WTC11 (cell line): ENCODE measurements at regions not wholly inside any gene's neighbourhood (a gene's known extent, or its start where the extent isn't known, plus 50 kb on each side); places are given as distances from the start of the nearest gene placed in this dataset.

Experiments
- ATAC-seq: fragments of 200-7000 bp; cut with Tn5 transposase; 2 replicates; pipeline ENCODE4 v1.10.0; 2021; ENCODE audit warnings: mild to moderate bottlenecking, moderate library complexity
- CTCF ChIA-PET: fragments of 300-600 bp; sonication (Branson Sonifier 250); formaldehyde crosslinking; loops from one replicate; lab custom pipeline; 2021; ENCODE audit warnings: antibody characterized with exemption; lab: Charles Lee
- POLR2A ChIA-PET: fragments of 350-600 bp; sonication (Branson Sonifier 250); formaldehyde crosslinking; loops from one replicate; lab custom pipeline; 2021; ENCODE audit warnings: antibody characterized with exemption; lab: Charles Lee
- DNase-seq: peaks from one replicate; pipeline ENCODE4 v3.0.0; 2021; ENCODE audit warnings: low spot score
- H3K27ac Mint-ChIP-seq: 2 replicates; pipeline ENCODE4 v1.8.0; 2021; ENCODE audit warnings: mixed read lengths
- H3K27me3 Mint-ChIP-seq: 2 replicates; pipeline ENCODE4 v1.8.0; 2021; ENCODE audit warnings: low read depth, mild to moderate bottlenecking, moderate library complexity, mixed read lengths
- H3K36me3 Mint-ChIP-seq: 2 replicates; pipeline ENCODE4 v1.8.0; 2021; ENCODE audit warnings: mixed read lengths
- H3K4me1 Mint-ChIP-seq: 2 replicates; pipeline ENCODE4 v1.8.0; 2022; ENCODE audit warnings: mixed read lengths
- H3K4me3 Mint-ChIP-seq: 2 replicates; pipeline ENCODE4 v1.8.0; 2021; ENCODE audit warnings: mild to moderate bottlenecking, moderate library complexity, mixed read lengths
- H3K9me3 Mint-ChIP-seq: 2 replicates; pipeline ENCODE4 v1.8.0; 2021; ENCODE audit warnings: mixed read lengths
- AFF4 ChIP-seq: sonication (generic); formaldehyde crosslinking; IDR thresholded peaks from 2 replicates; pipeline ENCODE4 v1.8.1; 2023; ENCODE audit warnings: mild to moderate bottlenecking, missing genetic modification reagents, borderline replicate concordance
- ARID4B ChIP-seq: sonication (generic); formaldehyde crosslinking; IDR thresholded peaks from 2 replicates; pipeline ENCODE4 v1.8.0; 2023; ENCODE audit warnings: missing genetic modification reagents, mild to moderate bottlenecking, borderline replicate concordance
- E2F5 ChIP-seq: sonication (generic); formaldehyde crosslinking; IDR thresholded peaks from 2 replicates; pipeline ENCODE4 v1.8.1; 2022; ENCODE audit warnings: mild to moderate bottlenecking, moderate library complexity, missing genetic modification reagents
- ERG ChIP-seq: fragments of 250-450 bp; sonication (Bioruptor Pico); IDR thresholded peaks from 2 replicates; pipeline ENCODE4 v1.8.0; 2021; ENCODE audit warnings: mild to moderate bottlenecking
- FOXP4 ChIP-seq: sonication (generic); formaldehyde crosslinking; IDR thresholded peaks from 2 replicates; pipeline ENCODE4 v1.8.0; 2022; ENCODE audit warnings: mild to moderate bottlenecking, missing genetic modification reagents
- GRHL2 ChIP-seq: fragments of 250-450 bp; sonication (Bioruptor Pico); IDR thresholded peaks from 2 replicates; pipeline ENCODE4 v1.8.0; 2022; ENCODE audit warnings: mild to moderate bottlenecking, moderate library complexity; ENCODE audit not compliant: insufficient replicate concordance, severe bottlenecking
- IRF1 ChIP-seq: sonication (generic); formaldehyde crosslinking; IDR thresholded peaks from 2 replicates; pipeline ENCODE4 v1.8.0; 2023; ENCODE audit warnings: missing genetic modification reagents
- JAZF1 ChIP-seq: fragments of 250-450 bp; sonication (Bioruptor Pico); IDR thresholded peaks from 2 replicates; pipeline ENCODE4 v1.9.0; 2021; ENCODE audit warnings: moderate library complexity, mild to moderate bottlenecking, inconsistent platforms
- KAT7 ChIP-seq: sonication (generic); formaldehyde crosslinking; IDR thresholded peaks from 2 replicates; pipeline ENCODE4 v1.8.1; 2023; ENCODE audit warnings: missing genetic modification reagents, mild to moderate bottlenecking, borderline replicate concordance
- NR1H2 ChIP-seq: sonication (generic); formaldehyde crosslinking; IDR thresholded peaks from 2 replicates; pipeline ENCODE4 v1.9.0; 2021; ENCODE audit warnings: mild to moderate bottlenecking, moderate library complexity, missing genetic modification reagents
- PREB ChIP-seq: sonication (generic); formaldehyde crosslinking; IDR thresholded peaks from 2 replicates; pipeline ENCODE4 v1.8.1; 2022; ENCODE audit warnings: mild to moderate bottlenecking, missing genetic modification reagents, moderate library complexity, borderline replicate concordance
- PRRX2 ChIP-seq: fragments of 250-450 bp; sonication (Bioruptor Pico); IDR thresholded peaks from 2 replicates; pipeline ENCODE4 v1.8.0; 2021; ENCODE audit warnings: mild to moderate bottlenecking
- TEAD4 ChIP-seq: sonication (generic); formaldehyde crosslinking; IDR thresholded peaks from 2 replicates; pipeline ENCODE4 v1.8.0; 2022; ENCODE audit warnings: mild to moderate bottlenecking, missing genetic modification reagents
- TP53 ChIP-seq: sonication (generic); formaldehyde crosslinking; IDR thresholded peaks from 2 replicates; pipeline ENCODE4 v1.8.1; 2023; ENCODE audit warnings: mild to moderate bottlenecking, missing genetic modification reagents
- ZBTB21 ChIP-seq: sonication (generic); formaldehyde crosslinking; IDR thresholded peaks from 2 replicates; pipeline ENCODE4 v1.8.1; 2023; ENCODE audit warnings: mild to moderate bottlenecking, missing genetic modification reagents, borderline replicate concordance
- ZNF263 ChIP-seq: sonication (generic); formaldehyde crosslinking; IDR thresholded peaks from 2 replicates; pipeline ENCODE4 v1.8.1; 2022; ENCODE audit warnings: low read depth, mild to moderate bottlenecking, moderate library complexity, missing genetic modification reagents
- ZNF532 ChIP-seq: fragments of 250-450 bp; sonication (Bioruptor Pico); IDR thresholded peaks from 2 replicates; pipeline ENCODE4 v1.9.0; 2021; ENCODE audit warnings: mild to moderate bottlenecking, borderline replicate concordance

GRCh38 chr7:115329006-115329405 is 407.1 kb downstream of the MDFIC start:
- ATAC-seq (no peak), DNase-seq (no peak)
- Mint-ChIP-seq H3K4me3 (no peak overlapping the region), H3K36me3 (no peaks in the 10 kb centered on the region), H3K27ac (no peak overlapping the region), H3K9me3 (no peaks in the 10 kb centered on the region), H3K4me1 (0 out of 2 replicates have a peak, but pooled peaks cover 5% of the 10 kb centered on the region), H3K27me3 (no peaks in the 10 kb centered on the region)
- CTCF ChIA-PET, result no interaction called here
- TF ChIP-seq ERG (CRISPR knock-in tag), result no peak
- TF ChIP-seq IRF1 (CRISPR knock-in tag), result no peak
- TF ChIP-seq ZNF532 (CRISPR knock-in tag), result no peak
- TF ChIP-seq JAZF1 (CRISPR knock-in tag), result no peak
- no peak for TF ChIP-seq AFF4 (CRISPR knock-in tag)
- TF ChIP-seq GRHL2, result no peak
- TF ChIP-seq FOXP4 (CRISPR knock-in tag), result no peak
- TF ChIP-seq ARID4B (CRISPR knock-in tag), result no peak
- TF ChIP-seq TP53 (CRISPR knock-in tag), result no peak
- TF ChIP-seq NR1H2 (CRISPR knock-in tag), result no peak
- no peak for TF ChIP-seq TEAD4 (CRISPR knock-in tag)
- no peak for TF ChIP-seq E2F5 (CRISPR knock-in tag)
- TF ChIP-seq KAT7, result no peak
- TF ChIP-seq ZNF263, result no peak
- TF ChIP-seq PRRX2 (CRISPR knock-in tag), result no peak
- TF ChIP-seq PREB (CRISPR knock-in tag), result no peak
- TF ChIP-seq ZBTB21 (CRISPR knock-in tag), result no peak
- POLR2A ChIA-PET, result no interaction called here
